Keratinocyte (primary cell): ENCODE measurements at regions not wholly inside any gene's neighbourhood (a gene's known extent, or its start where the extent isn't known, plus 50 kb on each side); places are given as distances from the start of the nearest gene placed in this dataset.

ENCODE experiments used
- DNase-seq: peaks from one replicate; pipeline ENCODE4 v3.0.0-alpha.2; 2011; ENCODE audit warnings: low read depth, missing footprints, low spot score
- FAIRE-seq: peaks from 2 replicates; lab custom pipeline; 2011; peaks lifted over from hg19 to GRCh38; lab: Jason Lieb, UNC
- H2AFZ ChIP-seq: 2 replicates; pipeline ENCODE4 v1.6.0; 2012; ENCODE audit warnings: low read length, control low read depth, inconsistent platforms; ENCODE audit not compliant: control insufficient read depth
- H3K27ac ChIP-seq: 2 replicates; pipeline ENCODE4 v1.5.1; 2011; ENCODE audit warnings: low read length; ENCODE audit not compliant: control insufficient read depth, insufficient read depth
- H3K27me3 ChIP-seq: 3 replicates; pipeline ENCODE4 v1.6.0; 2011; ENCODE audit warnings: low read length; ENCODE audit not compliant: control insufficient read depth, insufficient read depth; ENCODE audit errors: extremely low read depth
- H3K36me3 ChIP-seq, 2 experiments: 2 replicates in 1 of 2; 3 replicates in 1 of 2; pipeline ENCODE4 v1.5.1; 2011; ENCODE audit warnings: low read length in 2 of 2, mild to moderate bottlenecking in 1 of 2; ENCODE audit not compliant: control insufficient read depth in 2 of 2, insufficient read depth in 2 of 2; ENCODE audit errors: extremely low read depth in 1 of 2
- H3K4me1 ChIP-seq: 3 replicates; pipeline ENCODE4 v1.5.1; 2011; ENCODE audit warnings: low read length; ENCODE audit not compliant: control insufficient read depth, insufficient read depth; ENCODE audit errors: extremely low read depth
- H3K4me2 ChIP-seq: 3 replicates; pipeline ENCODE4 v1.6.0; 2011; ENCODE audit warnings: low read depth, low read length; ENCODE audit not compliant: control insufficient read depth, insufficient read depth; ENCODE audit errors: extremely low read depth
- H3K4me3 ChIP-seq, 3 experiments: fragments of 200-600 bp in 1 of 3; sonication (generic) in 1 of 3; 2 replicates in 2 of 3; 3 replicates in 1 of 3; pipeline ENCODE4 v1.5.1; 2011 to 2016; ENCODE audit warnings: low read length in 3 of 3, mild to moderate bottlenecking in 3 of 3, control low read depth in 2 of 3, inconsistent platforms in 1 of 3, low read depth in 1 of 3, mixed read lengths in 1 of 3, mixed run types in 1 of 3, moderate library complexity in 1 of 3; ENCODE audit not compliant: control insufficient read depth in 2 of 3, insufficient read depth in 2 of 3; ENCODE audit errors: extremely low read depth in 1 of 3
- H3K79me2 ChIP-seq: 2 replicates; pipeline ENCODE4 v1.6.0; 2012; ENCODE audit warnings: low read length; ENCODE audit not compliant: control insufficient read depth, insufficient read depth
- H3K9ac ChIP-seq: 3 replicates; pipeline ENCODE4 v1.6.0; 2011; ENCODE audit warnings: low read length; ENCODE audit not compliant: control insufficient read depth, insufficient read depth; ENCODE audit errors: extremely low read depth
- H3K9me1 ChIP-seq: 3 replicates; pipeline ENCODE4 v1.6.0; 2011; ENCODE audit warnings: low read length; ENCODE audit not compliant: control insufficient read depth, insufficient read depth; ENCODE audit errors: extremely low read depth
- H3K9me3 ChIP-seq: 2 replicates; pipeline ENCODE4 v1.5.1; 2012; ENCODE audit warnings: low read depth, low read length; ENCODE audit not compliant: control insufficient read depth
- H4K20me1 ChIP-seq: 3 replicates; pipeline ENCODE4 v1.6.0; 2011; ENCODE audit warnings: low read length; ENCODE audit not compliant: control insufficient read depth, insufficient read depth; ENCODE audit errors: extremely low read depth
- EZH2 ChIP-seq: IDR thresholded peaks from one replicate; pipeline ENCODE4 v1.6.1; 2012; ENCODE audit warnings: inconsistent platforms, mild to moderate bottlenecking, low read length, moderate library complexity
- dilution Hi-C: fragments of 300-500 bp; cut with MboI; formaldehyde crosslinking; loops from one replicate; pipeline ENCODE4 v1.7.0; 2020; ENCODE audit warnings: low sequenced_read_pairs; ENCODE audit not compliant: extremely low pct_ligation_motif_present
- TF ChIP-seq, protein P1 (sequence below), 3 experiments: IDR thresholded peaks in 1 of 3; conservative IDR thresholded peaks in 1 of 3; optimal IDR thresholded peaks in 1 of 3; 2 replicates in 2 of 3; 3 replicates in 1 of 3; pipeline versions ENCODE3 to v1.5.1; 2011; ENCODE audit warnings: low read length in 3 of 3, mild to moderate bottlenecking in 3 of 3, moderate library complexity in 2 of 3, control low read depth in 1 of 3, inconsistent platforms in 1 of 3; ENCODE audit not compliant: insufficient read depth in 2 of 3; ENCODE audit errors: extremely low read depth in 1 of 3

DNA sequence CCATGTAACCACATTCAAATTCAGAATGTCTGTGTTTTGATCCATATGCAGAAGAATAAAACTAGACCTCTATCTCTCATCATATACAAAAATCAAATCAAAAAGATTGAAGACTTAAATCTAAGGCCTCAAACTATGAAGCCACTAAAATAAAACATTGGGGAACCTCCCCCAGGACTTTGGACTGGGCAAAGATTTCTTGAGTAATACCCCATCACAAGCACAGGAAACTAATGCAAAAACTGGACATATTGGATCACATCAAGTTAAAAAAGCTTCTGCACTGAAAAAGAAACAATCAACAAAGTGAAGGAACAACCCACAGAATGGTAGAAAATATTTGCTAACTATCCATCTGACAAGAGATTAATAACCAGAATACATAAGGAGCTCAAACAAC is 266.8 kb downstream of the EPM2A start:
- no peak for TF ChIP-seq EZH2
- TF ChIP-seq, protein P1, sequence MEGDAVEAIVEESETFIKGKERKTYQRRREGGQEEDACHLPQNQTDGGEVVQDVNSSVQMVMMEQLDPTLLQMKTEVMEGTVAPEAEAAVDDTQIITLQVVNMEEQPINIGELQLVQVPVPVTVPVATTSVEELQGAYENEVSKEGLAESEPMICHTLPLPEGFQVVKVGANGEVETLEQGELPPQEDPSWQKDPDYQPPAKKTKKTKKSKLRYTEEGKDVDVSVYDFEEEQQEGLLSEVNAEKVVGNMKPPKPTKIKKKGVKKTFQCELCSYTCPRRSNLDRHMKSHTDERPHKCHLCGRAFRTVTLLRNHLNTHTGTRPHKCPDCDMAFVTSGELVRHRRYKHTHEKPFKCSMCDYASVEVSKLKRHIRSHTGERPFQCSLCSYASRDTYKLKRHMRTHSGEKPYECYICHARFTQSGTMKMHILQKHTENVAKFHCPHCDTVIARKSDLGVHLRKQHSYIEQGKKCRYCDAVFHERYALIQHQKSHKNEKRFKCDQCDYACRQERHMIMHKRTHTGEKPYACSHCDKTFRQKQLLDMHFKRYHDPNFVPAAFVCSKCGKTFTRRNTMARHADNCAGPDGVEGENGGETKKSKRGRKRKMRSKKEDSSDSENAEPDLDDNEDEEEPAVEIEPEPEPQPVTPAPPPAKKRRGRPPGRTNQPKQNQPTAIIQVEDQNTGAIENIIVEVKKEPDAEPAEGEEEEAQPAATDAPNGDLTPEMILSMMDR (optimal IDR thresholded peaks at IDR 0.05 in 1 of 3, IDR thresholded peaks at IDR 0.05 in 1 of 3, conservative IDR thresholded peaks at IDR 0.05 in 1 of 3; ENCODE audit: extremely low read depth in 1 of 3, insufficient read depth in 2 of 3, low read length in 3 of 3), result no peak
- Histone ChIP-seq H3K36me3 (no peaks in the 10 kb centered on the region), H3K4me2 (no peak overlapping the region), H3K27me3 (no peaks in the 10 kb centered on the region), H3K79me2 (no peaks in the 10 kb centered on the region), H3K9me1 (no peaks in the 10 kb centered on the region), H3K9me3 (no peaks in the 10 kb centered on the region), H3K27ac (no peak overlapping the region), H4K20me1 (no peaks in the 10 kb centered on the region), H3K4me1 (no peaks in the 10 kb centered on the region), H3K9ac (no peak overlapping the region), H2AFZ (no peak overlapping the region), H3K4me3 (no peak overlapping the region)
- DNase-seq (no peak), FAIRE-seq (no peak)
- dilution Hi-C loops, result no loop called here

GRCh38 chr6:145469021-145469420 is 266.3 kb downstream of the EPM2A start:
- Histone ChIP-seq H3K4me2 (no peak overlapping the region), H3K4me3 (no peak overlapping the region), H3K36me3 (no peaks in the 10 kb centered on the region), H3K9me1 (no peaks in the 10 kb centered on the region), H3K27ac (no peak overlapping the region), H3K4me1 (no peaks in the 10 kb centered on the region), H3K9me3 (no peaks in the 10 kb centered on the region), H2AFZ (no peak overlapping the region), H4K20me1 (no peaks in the 10 kb centered on the region), H3K79me2 (no peaks in the 10 kb centered on the region), H3K27me3 (no peaks in the 10 kb centered on the region), H3K9ac (no peak overlapping the region)
- dilution Hi-C loops, result no loop called here
- TF ChIP-seq EZH2, result no peak
- TF ChIP-seq, protein P1 (optimal IDR thresholded peaks at IDR 0.05 in 1 of 3, IDR thresholded peaks at IDR 0.05 in 1 of 3, conservative IDR thresholded peaks at IDR 0.05 in 1 of 3; ENCODE audit: extremely low read depth in 1 of 3, insufficient read depth in 2 of 3, low read length in 3 of 3), result no peak
- FAIRE-seq, result no peak
- DNase-seq, result no peak
